ENCODE measurements at regions not wholly inside any gene's neighbourhood (a gene's known extent, or its start where the extent isn't known, plus 50 kb on each side); places are given as distances from the start of the nearest gene placed in this dataset.

DNA sequence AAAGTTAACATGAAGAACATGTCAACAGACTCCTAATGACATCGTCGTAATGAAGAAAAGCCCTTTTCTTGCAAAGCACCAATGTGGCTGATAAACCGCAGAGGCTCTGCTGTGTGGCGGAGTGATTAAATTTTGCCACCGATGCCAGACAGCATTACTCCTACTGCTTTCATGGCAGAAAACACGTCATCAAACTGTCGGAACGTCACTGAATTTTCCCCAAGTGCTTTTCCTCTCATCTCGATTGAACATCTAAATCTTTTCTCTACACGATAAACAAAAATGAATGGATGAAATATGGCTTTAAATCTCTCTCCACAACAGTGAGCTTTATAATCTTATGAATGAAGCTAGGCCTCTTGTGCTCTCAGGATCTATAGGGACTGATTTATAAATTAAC is 159.8 kb upstream of the REG3G start:
- H3K4me2 ChIP-seq (ENCODE audit: insufficient read depth, low read length, poor library complexity, severe bottlenecking): no peak overlapping the region
- no peak overlapping the region for H3K4ac ChIP-seq (ENCODE audit: low read length)
- H3K23ac ChIP-seq (ENCODE audit: low read depth, low read length, poor library complexity): no peak overlapping the region
- H2BK5ac ChIP-seq (ENCODE audit: low read length): no peak overlapping the region
- peaks cover 0 to 2% of the 10 kb centered on the region in 2 donors for H3K4me1 ChIP-seq (ENCODE audit: control insufficient read depth in 2 of 2, insufficient read depth in 1 of 2, low read depth in 1 of 2, low read length in 2 of 2)
- H4K91ac ChIP-seq (ENCODE audit: low read depth, low read length, poor library complexity): no peak overlapping the region
- no peak overlapping the region for H4K8ac ChIP-seq (ENCODE audit: low read depth, low read length)
- no peak overlapping the region for H3K18ac ChIP-seq (ENCODE audit: low read length)
- no peak overlapping the region for H3K27ac ChIP-seq (replicated peaks; ENCODE audit: low read length)
- H3K4me3 ChIP-seq (ENCODE audit: low read length in 2 of 2): no peak overlapping the region
- H3K9me3 ChIP-seq (replicated peaks in 1 of 2; ENCODE audit: control insufficient read depth in 2 of 2, insufficient read depth in 1 of 2, low read depth in 1 of 2, low read length in 2 of 2): no peaks in the 10 kb centered on the region
- H2BK120ac ChIP-seq (ENCODE audit: low read depth, low read length): no peak overlapping the region
- no CpG with 5 or more reads among the region's 10 CpGs for WGBS, 2 donors (ENCODE audit: extremely low coverage in 2 of 2, insufficient read length in 2 of 2, insufficient replicate concordance in 1 of 2)
- H2BK15ac ChIP-seq (ENCODE audit: low read length): no peak overlapping the region
- no peak overlapping the region for H3K9ac ChIP-seq (ENCODE audit: low read depth, low read length, poor library complexity)
- no peak overlapping the region for H3K14ac ChIP-seq (ENCODE audit: low read length)
- DNase-seq (ENCODE audit: low spot score): no peak
- no peaks in the 10 kb centered on the region for H3K36me3 ChIP-seq (replicated peaks in 1 of 2; ENCODE audit: control insufficient read depth in 2 of 2, insufficient read depth in 2 of 2, low read length in 2 of 2)
- H3K27me3 ChIP-seq (ENCODE audit: control insufficient read depth in 3 of 3, insufficient read depth in 3 of 3, low read depth in 1 of 3, low read length in 3 of 3): no peaks in the 10 kb centered on the region
- no peaks in the 10 kb centered on the region for H3K79me1 ChIP-seq (ENCODE audit: low read depth, low read length)
- H2BK12ac ChIP-seq (ENCODE audit: low read length): no peak overlapping the region
- H2AFZ ChIP-seq (ENCODE audit: low read length): no peak overlapping the region
- no peak overlapping the region for H2AK5ac ChIP-seq (ENCODE audit: low read depth, low read length)

DNA sequence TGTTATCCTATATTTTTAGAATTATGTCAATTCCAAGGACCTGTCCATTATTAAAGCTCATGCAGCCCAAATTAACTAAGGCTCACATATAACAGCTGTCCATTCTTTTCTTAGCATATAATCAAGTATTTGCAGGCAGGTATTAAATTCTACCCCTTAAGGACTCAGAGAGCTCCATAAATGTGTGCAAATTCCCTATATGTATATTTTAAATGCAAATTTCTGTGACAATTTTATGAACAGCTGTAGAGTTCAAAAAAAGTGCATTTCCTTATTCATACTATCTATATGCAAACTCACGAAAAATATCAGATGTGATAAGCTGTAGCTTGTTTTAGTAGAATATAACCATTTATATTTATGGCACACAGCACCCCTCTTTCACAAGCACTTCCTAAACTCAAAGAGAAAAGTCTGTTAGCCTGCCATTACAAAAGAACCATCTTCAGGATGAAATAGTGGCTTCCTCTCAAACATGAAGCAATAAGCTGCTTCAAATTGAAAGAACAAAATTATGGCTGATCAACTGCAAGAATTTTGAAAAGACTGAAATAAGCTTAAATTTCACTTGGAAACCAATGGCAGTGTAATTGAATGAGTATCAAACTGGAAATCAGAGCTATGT is 155.0 kb upstream of the REG3G start:
- H3K27ac ChIP-seq (replicated peaks; ENCODE audit: low read length): no peak overlapping the region
- no peak overlapping the region for H2BK15ac ChIP-seq (ENCODE audit: low read length)
- H3K36me3 ChIP-seq (replicated peaks in 1 of 2; ENCODE audit: control insufficient read depth in 2 of 2, insufficient read depth in 2 of 2, low read length in 2 of 2): no peaks in the 10 kb centered on the region
- H3K79me1 ChIP-seq (ENCODE audit: low read depth, low read length): no peaks in the 10 kb centered on the region
- H4K91ac ChIP-seq (ENCODE audit: low read depth, low read length, poor library complexity): no peak overlapping the region
- no peak overlapping the region for H2BK12ac ChIP-seq (ENCODE audit: low read length)
- no peak overlapping the region for H2AK5ac ChIP-seq (ENCODE audit: low read depth, low read length)
- no peak for DNase-seq (ENCODE audit: low spot score)
- no peak overlapping the region for H3K4me2 ChIP-seq (ENCODE audit: insufficient read depth, low read length, poor library complexity, severe bottlenecking)
- H3K14ac ChIP-seq (ENCODE audit: low read length): no peak overlapping the region
- no peak overlapping the region for H2BK5ac ChIP-seq (ENCODE audit: low read length)
- no peak overlapping the region for H3K9ac ChIP-seq (ENCODE audit: low read depth, low read length, poor library complexity)
- H2BK120ac ChIP-seq (ENCODE audit: low read depth, low read length): no peak overlapping the region
- no peak overlapping the region for H3K23ac ChIP-seq (ENCODE audit: low read depth, low read length, poor library complexity)
- WGBS, 2 donors (ENCODE audit: extremely low coverage in 2 of 2, insufficient read length in 2 of 2, insufficient replicate concordance in 1 of 2): no CpG with 5 or more reads among the region's 1 CpG
- no peak overlapping the region for H4K8ac ChIP-seq (ENCODE audit: low read depth, low read length)
- no peaks in the 10 kb centered on the region for H3K27me3 ChIP-seq (ENCODE audit: control insufficient read depth in 3 of 3, insufficient read depth in 3 of 3, low read depth in 1 of 3, low read length in 3 of 3)
- H3K18ac ChIP-seq (ENCODE audit: low read length): no peak overlapping the region
- H3K4ac ChIP-seq (ENCODE audit: low read length): no peak overlapping the region
- no peak overlapping the region for H3K4me3 ChIP-seq (ENCODE audit: low read length in 2 of 2)
- no peak overlapping the region for H2AFZ ChIP-seq (ENCODE audit: low read length)
- peaks cover 0 to 2% of the 10 kb centered on the region in 2 donors for H3K4me1 ChIP-seq (ENCODE audit: control insufficient read depth in 2 of 2, insufficient read depth in 1 of 2, low read depth in 1 of 2, low read length in 2 of 2)
- H3K9me3 ChIP-seq (replicated peaks in 1 of 2; ENCODE audit: control insufficient read depth in 2 of 2, insufficient read depth in 1 of 2, low read depth in 1 of 2, low read length in 2 of 2): no peaks in the 10 kb centered on the region

DNA sequence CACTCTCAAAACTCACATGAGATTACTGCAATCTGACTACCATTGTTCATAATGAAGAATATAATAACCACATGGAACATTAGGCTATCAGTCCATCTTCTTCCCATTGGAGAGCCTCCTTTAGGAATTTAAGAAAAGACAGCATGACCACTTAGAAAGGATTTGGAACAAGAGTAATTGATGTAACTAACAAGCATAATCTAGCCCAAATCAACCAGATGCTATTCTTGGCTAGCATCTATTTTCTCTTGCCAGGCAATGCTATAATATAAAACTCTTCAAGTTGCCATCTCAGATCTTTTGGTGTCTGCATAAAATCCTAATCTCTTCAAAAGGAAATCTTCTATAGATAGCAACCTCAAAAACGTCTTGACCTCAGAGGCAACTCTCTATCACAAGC is 152.0 kb upstream of the REG3G start:
- Histone ChIP-seq H2BK15ac (ENCODE audit: low read length) (no peak overlapping the region), H3K4me2 (ENCODE audit: insufficient read depth, low read length, poor library complexity, severe bottlenecking) (no peak overlapping the region), H2BK5ac (ENCODE audit: low read length) (no peak overlapping the region), H3K27me3 (ENCODE audit: control insufficient read depth in 3 of 3, insufficient read depth in 3 of 3, low read depth in 1 of 3, low read length in 3 of 3) (no peaks in the 10 kb centered on the region), H3K4me3 (ENCODE audit: low read length in 2 of 2) (no peak overlapping the region), H3K4ac (ENCODE audit: low read length) (no peak overlapping the region), H2BK120ac (ENCODE audit: low read depth, low read length) (no peak overlapping the region), H3K9ac (ENCODE audit: low read depth, low read length, poor library complexity) (no peak overlapping the region), H3K4me1 (ENCODE audit: control insufficient read depth in 2 of 2, insufficient read depth in 1 of 2, low read depth in 1 of 2, low read length in 2 of 2) (no peaks in the 10 kb centered on the region), H3K36me3 (replicated peaks in 1 of 2; ENCODE audit: control insufficient read depth in 2 of 2, insufficient read depth in 2 of 2, low read length in 2 of 2) (no peaks in the 10 kb centered on the region), H3K79me1 (ENCODE audit: low read depth, low read length) (no peaks in the 10 kb centered on the region), H4K8ac (ENCODE audit: low read depth, low read length) (no peak overlapping the region), H3K23ac (ENCODE audit: low read depth, low read length, poor library complexity) (no peak overlapping the region), H3K27ac (replicated peaks; ENCODE audit: low read length) (no peak overlapping the region), H3K9me3 (replicated peaks in 1 of 2; ENCODE audit: control insufficient read depth in 2 of 2, insufficient read depth in 1 of 2, low read depth in 1 of 2, low read length in 2 of 2) (no peaks in the 10 kb centered on the region), H3K14ac (ENCODE audit: low read length) (no peak overlapping the region), H2AFZ (ENCODE audit: low read length) (no peak overlapping the region), H4K91ac (ENCODE audit: low read depth, low read length, poor library complexity) (no peak overlapping the region), H3K18ac (ENCODE audit: low read length) (no peak overlapping the region), H2AK5ac (ENCODE audit: low read depth, low read length) (no peak overlapping the region), H2BK12ac (ENCODE audit: low read length) (no peak overlapping the region)
- no CpG with 5 or more reads among the region's 1 CpG for WGBS, 2 donors (ENCODE audit: extremely low coverage in 2 of 2, insufficient read length in 2 of 2, insufficient replicate concordance in 1 of 2)
- no peak for DNase-seq (ENCODE audit: low spot score)

DNA sequence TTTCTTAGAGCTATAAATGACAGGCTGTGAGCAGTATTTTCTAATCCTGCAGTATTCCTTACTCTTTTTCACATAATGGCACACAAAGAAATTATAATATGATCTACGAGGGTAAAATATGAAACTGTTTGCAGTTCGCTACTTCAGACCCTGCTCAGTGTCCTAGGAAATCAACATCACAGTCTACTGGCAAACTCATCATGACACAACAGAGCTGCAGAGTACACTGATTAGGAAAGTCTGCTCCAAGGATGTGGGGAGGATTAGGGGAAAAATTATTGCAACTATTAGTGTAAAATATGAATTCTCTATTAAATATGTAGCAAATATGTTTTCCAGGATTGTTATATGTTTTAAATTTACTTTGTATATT is 149.2 kb upstream of the REG3G start:
- H2BK120ac ChIP-seq (ENCODE audit: low read depth, low read length): no peak overlapping the region
- H2AFZ ChIP-seq (ENCODE audit: low read length): no peak overlapping the region
- H3K14ac ChIP-seq (ENCODE audit: low read length): no peak overlapping the region
- no peaks in the 10 kb centered on the region for H3K79me1 ChIP-seq (ENCODE audit: low read depth, low read length)
- no peak overlapping the region for H3K4ac ChIP-seq (ENCODE audit: low read length)
- H3K27ac ChIP-seq (replicated peaks; ENCODE audit: low read length): no peak overlapping the region
- H3K4me3 ChIP-seq (ENCODE audit: low read length in 2 of 2): no peak overlapping the region
- no peak overlapping the region for H2AK5ac ChIP-seq (ENCODE audit: low read depth, low read length)
- no peak overlapping the region for H3K9ac ChIP-seq (ENCODE audit: low read depth, low read length, poor library complexity)
- no peaks in the 10 kb centered on the region for H3K9me3 ChIP-seq (replicated peaks in 1 of 2; ENCODE audit: control insufficient read depth in 2 of 2, insufficient read depth in 1 of 2, low read depth in 1 of 2, low read length in 2 of 2)
- H4K91ac ChIP-seq (ENCODE audit: low read depth, low read length, poor library complexity): no peak overlapping the region
- no peaks in the 10 kb centered on the region for H3K36me3 ChIP-seq (replicated peaks in 1 of 2; ENCODE audit: control insufficient read depth in 2 of 2, insufficient read depth in 2 of 2, low read length in 2 of 2)
- no peak overlapping the region for H3K23ac ChIP-seq (ENCODE audit: low read depth, low read length, poor library complexity)
- H4K8ac ChIP-seq (ENCODE audit: low read depth, low read length): no peak overlapping the region
- no peaks in the 10 kb centered on the region for H3K4me1 ChIP-seq (ENCODE audit: control insufficient read depth in 2 of 2, insufficient read depth in 1 of 2, low read depth in 1 of 2, low read length in 2 of 2)
- no peak for DNase-seq (ENCODE audit: low spot score)
- no peak overlapping the region for H2BK5ac ChIP-seq (ENCODE audit: low read length)
- no CpG with 5 or more reads among the region's 2 CpGs for WGBS, 2 donors (ENCODE audit: extremely low coverage in 2 of 2, insufficient read length in 2 of 2, insufficient replicate concordance in 1 of 2)
- no peak overlapping the region for H2BK15ac ChIP-seq (ENCODE audit: low read length)
- no peak overlapping the region for H3K18ac ChIP-seq (ENCODE audit: low read length)
- H3K4me2 ChIP-seq (ENCODE audit: insufficient read depth, low read length, poor library complexity, severe bottlenecking): no peak overlapping the region
- no peak overlapping the region for H2BK12ac ChIP-seq (ENCODE audit: low read length)
- no peaks in the 10 kb centered on the region for H3K27me3 ChIP-seq (ENCODE audit: control insufficient read depth in 3 of 3, insufficient read depth in 3 of 3, low read depth in 1 of 3, low read length in 3 of 3)
